ENCODE measurements at regions not wholly inside any gene's neighbourhood (a gene's known extent, or its start where the extent isn't known, plus 50 kb on each side); places are given as distances from the start of the nearest gene placed in this dataset.

DNA sequence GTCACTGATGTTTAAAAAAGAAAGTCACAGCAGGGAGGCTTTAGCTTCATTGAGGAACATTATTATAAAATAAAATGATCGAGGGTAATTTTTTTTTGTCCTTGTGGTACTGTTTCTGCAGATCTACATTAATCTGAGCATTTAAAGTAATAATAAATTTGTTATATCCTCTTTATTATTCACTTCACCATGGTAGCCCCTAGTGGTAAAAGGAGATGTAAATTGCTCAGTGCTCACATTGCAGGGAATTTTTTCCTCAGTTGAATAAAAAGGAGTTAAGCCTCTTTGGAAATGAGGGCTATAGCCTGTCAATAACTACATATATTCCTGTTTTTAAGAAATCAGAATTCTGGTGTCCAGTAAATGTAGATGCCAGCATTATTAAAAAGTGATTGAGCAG is 99.7 kb upstream of the VPREB1 start:
- DNase-seq: no peak

DNA sequence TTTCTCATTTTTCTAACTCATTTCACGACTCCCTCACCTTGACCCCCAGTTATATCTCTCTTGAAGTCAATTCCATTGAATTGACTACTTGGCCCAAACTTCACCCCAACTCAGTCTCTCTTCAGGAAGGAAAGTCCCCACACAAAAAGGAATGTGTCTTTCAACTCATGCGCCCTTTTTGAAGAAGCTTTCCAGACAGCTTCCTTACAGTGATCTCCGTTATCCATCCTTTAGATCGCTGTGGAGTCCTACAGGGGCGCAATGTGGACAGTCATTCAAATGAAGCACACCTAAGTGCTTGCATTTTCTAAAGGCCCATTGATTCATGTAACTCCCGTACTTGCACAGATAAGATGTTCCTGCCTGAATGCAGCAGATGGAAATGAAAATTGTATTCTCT is 101.1 kb upstream of the VPREB1 start:
- no peak for DNase-seq

DNA sequence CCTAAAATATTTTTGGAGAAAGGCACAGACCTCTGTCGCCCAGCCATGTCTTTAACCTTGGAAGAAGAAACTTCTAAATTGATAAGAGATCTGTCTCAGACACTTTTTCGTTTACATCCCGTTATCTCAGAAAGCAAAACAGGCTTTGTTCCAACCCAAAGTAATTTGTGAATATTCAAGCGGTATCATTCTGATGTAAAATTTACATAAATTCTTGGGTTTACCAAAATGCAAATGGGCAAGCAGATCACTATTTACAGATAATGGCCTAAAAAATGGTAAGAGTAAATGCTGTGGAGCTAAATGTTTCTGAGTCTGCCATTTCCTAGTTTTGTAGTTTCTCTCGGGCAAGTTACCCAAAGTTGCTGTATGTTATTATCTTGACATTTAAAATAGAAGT is 101.9 kb upstream of the VPREB1 start:
- no peak for DNase-seq

DNA sequence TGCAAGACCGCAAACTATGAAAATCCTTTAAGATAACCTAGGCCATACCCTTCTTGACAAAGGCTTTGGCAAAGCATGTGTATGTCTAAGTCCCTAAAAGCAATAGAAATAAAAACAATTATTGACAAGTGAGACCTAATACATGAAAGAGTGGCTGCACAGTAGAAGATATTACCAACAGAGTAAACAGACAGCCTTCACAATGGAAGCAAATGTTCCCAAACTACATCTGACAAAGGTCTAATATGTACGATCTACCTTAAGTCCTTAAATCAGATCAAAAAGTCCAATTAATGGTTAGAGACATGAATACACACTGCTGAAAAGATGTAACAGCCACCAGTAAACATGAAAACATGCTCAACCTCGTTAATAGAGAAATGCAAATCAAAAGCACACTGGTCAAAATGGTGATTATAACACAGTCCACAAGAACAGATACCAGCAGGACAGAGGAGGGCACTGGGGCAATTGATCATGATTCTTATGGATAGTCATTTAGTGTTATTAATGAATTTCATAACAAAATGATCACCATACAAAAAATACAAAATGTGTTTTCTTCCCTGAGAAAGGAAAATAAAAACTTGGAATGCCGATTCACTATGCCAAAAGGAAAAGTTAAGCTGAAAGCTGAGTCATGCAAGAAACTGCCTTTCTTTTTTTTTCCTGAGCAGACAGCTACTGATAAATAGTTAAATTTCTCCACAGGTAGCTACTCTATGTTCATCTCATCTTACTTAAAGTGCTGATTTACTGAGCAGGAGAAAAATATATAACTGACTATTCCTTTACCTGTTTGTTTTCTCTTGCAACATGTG is 102.6 kb upstream of the VPREB1 start:
- DNase-seq: no peak

DNA sequence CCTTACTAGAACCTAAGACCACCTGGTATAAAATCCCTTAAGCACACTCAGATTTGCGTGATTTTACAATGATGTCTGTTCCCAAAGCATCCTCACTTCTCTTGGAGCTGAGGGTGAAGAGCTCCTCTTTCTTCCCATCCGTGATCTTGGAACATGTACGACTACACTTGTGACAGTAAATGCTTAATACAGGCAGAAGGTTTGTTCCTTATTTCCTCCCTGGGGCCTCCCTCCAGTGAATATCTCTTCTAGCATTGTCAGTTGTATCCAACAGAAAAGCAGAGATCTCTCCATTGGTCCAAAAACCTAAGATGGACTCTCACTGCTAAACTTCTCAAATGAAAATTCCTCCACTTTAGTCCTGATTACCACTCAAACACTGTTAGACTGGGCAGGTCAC is 103.6 kb upstream of the VPREB1 start:
- no peak for DNase-seq

DNA sequence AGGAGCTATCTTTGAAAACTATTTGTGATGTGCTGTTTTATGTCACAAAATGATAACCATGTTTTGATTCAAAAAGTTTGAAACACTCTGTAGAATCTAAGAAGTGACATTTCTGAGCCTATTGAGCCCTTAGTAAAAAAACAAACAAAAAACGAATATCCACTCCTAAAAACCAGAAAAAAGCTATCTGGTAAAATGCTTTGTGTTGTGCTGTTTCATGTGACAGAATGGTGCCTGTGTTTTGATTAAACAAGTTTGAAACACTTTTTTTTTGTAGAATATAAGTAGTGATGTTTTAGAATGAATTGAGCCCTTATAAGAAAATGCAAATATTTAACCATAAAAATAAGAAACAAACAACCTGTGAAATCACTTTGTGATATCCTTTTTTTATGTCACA is 105.2 kb upstream of the VPREB1 start:
- no peak for DNase-seq

DNA sequence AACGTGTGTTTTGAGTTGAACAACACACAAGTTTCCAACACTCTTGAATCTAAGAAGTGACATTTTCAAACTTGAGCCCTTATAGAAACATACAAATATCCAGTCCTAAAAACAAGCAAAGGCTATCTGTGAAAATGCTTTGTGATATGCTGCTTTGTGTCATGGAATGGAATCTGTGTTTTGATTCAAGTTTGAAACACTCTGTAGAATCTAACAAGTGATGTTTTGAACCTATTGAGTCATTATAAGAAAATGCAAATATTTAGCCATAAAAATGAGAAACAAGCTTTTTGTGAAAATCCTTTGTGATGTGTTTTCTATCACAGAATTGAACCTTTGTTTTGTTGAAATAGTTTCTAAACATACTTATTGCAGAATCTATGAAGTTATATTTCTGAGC is 105.7 kb upstream of the VPREB1 start:
- DNase-seq: no peak

DNA sequence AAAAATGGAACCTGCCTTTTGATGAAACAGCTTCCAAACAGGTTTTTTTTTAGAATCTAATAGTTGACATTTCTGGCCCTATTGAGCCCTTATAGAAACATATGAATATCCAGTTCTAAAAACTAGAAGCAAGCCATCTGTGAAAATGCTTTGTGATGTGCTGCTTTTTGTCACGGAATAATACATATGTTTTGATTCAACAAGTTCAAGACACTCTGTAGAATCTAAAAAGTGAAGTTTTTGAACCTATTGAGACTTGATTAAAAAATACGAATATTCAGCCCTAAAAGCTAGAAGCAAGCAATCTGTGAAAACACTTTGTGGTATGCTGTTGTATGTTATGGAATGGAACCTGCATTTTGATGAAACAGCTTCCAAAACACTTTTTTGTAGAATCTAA is 106.7 kb upstream of the VPREB1 start:
- no peak for DNase-seq

DNA sequence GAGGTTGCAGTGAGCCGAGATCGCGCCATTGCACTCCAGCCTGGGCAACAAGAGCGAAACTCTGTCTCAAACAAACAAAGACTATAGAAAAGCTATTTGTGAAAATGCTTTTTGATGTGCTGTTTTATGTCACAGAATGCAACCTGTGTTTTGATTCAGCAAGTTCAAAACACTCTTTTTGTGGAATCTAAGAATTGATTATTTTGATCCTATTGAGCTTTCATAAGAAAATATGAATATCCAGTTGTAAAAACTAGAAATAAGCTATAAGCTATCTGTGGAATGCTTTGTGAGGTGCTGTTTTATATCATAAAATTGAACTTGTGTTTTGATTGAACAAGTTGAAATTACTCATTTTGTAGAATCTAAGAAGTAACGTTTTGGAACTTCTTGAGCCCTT is 110.7 kb upstream of the VPREB1 start:
- no peak for DNase-seq

DNA sequence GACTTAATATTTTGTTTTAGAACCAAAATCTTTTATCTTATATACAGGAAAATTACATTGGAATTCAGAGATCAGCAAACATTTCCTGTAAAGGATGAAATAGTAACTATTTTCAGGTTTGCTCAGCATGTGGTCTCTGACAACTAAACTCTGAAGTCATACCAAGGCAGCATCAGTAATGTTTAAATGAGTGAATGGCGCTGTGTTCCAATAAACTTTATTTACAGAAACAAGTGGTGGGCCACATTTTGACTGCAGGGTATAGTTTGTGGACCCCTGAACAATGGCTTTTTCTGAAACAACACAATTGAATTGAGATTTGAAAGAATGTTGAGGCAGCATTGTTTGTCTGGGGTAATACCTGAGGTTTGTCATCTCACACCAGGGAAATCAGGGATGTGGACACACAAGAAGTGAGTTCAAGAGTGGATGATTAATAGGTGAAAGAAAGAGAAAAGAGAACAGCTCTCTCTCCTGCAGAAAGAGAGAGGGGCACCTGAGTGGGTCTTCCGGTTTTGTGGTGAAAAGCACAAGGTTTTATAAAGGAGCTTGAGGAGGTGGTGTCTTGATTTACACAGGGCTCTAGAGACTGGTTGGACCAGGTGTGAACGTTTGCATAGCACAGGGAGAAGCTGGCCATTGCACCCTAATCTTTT is 113.5 kb upstream of the VPREB1 start:
- DNase-seq: no peak

DNA sequence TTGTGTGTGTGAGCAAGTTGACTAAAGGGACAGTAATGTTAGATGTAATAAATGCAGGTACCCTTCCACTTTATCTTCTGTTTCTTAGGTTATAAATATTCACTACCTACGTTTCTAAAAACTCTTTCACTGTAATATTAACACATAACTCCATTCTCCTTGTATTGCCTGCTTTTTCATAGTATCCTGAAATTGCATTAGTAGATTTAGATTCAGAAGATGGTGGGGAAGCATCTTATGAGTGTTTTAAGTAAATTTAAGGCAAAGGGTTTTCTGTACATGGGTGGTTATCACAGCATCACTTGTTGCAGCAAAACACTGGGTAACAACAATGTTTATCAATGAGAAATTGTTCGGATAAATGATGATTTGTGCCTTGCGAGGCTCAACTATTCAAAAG is 115.2 kb upstream of the VPREB1 start:
- DNase-seq: no peak

DNA sequence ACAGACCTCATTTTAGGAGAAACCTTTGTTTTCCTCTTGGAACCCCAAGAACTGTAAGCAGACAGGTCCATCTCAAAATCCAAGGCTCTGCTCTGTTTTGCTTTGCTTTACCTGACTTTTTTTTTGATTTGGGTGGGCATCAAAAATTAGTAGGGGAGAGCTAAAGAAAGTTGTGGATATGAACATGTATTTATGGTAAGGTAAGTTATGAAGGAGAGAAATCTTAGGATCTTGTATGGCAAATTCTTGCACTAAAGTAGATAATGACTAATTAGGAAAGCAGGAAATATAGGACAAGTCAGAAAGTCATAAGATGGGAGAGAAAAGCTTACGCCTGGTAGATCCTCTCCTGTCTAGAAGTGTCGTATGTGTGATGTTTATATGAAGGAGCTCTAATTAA is 116.1 kb upstream of the VPREB1 start:
- no peak for DNase-seq

DNA sequence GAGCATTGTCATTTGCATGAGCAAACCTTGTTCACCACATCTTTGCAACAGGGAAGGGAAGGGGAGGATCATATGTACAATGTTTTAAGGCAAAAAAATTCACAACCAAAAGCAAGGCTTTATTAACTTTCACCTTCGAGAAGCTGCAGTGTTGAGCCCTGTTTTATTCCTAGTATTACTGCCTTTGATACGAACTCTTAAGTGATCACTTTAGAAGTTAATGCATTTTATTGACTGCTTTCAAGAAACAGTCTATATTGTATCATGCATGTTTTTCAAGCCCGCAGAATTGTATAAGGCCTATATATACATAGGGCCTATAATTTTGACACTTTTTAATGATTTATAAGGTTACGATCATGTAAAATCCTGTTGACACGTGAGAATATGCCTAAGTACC is 117.5 kb upstream of the VPREB1 start:
- no peak for DNase-seq

DNA sequence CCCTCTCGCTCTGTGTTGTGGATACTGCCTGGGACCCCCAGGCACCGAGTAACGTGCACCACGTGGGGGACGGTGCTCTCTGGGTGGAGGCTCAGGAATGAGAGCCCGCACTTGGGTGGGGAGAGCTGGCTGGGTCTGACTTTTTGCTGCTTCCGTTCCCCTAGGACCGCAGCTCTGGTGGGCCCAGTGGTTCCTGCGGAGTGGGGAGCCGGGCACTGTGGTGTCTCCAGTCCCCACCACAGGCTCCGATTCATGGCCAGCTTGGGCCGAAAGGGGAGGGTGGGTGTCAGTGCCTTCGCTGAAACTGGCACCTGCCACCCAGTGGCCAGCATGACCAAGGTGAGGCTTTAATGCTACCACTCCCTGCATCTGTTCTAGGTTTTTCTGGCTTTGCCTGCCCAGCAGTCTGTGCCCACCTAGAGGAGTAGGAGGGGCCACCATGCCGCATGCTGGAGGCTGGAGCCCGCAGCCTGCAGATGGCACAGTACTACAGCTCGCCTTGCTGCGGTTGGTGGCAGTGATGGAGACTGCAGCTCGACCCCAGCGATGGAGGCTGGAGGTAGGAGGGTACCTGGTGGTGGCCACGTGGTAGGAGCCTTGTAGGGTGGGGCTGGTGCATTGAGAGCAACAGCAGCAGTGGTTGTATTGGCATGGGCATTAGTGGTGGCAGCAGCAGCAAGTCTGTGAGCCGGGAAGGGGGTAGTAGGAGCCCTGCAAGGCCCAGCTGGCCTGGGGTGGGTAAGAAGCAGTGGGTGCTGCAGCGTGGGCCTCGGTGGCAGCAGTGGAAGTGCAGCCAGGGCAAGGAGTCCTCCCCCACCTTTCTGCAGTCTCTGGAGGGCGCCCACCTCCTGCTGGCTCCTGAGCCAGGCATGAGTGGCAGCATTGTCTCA is 118.8 kb upstream of the VPREB1 start:
- no peak for DNase-seq

DNA sequence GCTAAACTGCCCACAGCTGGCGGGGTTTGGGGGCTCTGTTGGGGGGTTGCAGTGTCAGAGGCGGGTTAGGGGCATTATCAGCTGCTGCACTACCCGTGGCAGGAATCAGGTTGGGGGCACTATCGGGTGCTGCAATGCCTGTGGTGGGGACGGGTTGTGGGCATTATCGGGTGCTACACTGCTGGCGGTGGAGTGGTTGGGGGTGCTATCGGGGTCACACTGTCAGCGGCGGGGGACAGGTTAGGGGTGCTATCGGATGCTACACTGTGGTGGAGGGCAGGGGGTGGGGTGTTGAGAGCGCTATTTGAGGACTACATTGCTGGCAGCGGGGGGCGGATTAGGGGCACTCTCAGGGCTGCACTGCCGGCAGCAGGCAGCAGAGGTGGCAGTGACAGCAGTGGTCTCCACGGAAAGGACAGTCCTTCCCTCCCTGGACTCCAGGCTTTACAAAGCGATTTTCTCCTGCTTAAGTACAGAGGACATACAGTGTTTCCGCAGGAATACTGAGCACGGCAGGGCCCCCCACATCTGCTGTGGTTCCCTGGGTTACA is 119.5 kb upstream of the VPREB1 start:
- no peak for DNase-seq

DNA sequence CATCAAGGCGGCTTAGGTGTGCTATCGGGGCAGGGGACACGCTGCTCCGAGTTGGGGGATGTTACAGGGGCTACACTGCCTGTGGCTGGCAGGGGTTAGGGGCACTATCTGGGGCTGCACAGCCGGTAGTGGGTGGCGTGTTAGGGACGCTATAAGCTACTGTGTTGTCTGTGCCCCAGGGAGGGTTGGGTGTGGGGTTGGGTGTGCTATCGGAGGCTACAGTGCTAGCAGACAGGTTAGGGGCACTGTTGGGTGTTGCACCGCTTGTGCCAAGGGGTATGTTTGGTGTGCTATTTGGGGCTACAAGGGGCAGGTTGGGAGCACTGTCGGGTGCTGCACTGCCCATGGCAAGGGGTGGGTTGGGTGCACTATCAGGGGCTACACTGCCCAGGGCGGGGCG is 120.2 kb upstream of the VPREB1 start:
- no peak for DNase-seq

DNA sequence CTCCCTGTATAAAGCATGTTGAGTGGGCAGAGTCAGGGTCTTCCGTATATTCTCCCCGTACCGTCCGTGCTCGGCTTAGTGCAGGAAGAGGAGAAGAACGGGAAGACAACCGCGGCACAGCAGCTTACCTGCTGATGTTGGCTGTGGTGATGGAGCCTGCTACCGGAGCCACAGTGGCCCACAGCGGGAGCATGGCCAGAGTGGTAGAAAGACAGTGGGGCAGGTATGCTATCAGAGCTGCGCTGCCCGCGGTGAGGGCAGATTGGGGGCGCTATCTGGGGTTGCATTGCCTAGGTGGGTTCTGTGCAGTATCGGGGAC is 120.7 kb upstream of the VPREB1 start:
- DNase-seq: no peak

DNA sequence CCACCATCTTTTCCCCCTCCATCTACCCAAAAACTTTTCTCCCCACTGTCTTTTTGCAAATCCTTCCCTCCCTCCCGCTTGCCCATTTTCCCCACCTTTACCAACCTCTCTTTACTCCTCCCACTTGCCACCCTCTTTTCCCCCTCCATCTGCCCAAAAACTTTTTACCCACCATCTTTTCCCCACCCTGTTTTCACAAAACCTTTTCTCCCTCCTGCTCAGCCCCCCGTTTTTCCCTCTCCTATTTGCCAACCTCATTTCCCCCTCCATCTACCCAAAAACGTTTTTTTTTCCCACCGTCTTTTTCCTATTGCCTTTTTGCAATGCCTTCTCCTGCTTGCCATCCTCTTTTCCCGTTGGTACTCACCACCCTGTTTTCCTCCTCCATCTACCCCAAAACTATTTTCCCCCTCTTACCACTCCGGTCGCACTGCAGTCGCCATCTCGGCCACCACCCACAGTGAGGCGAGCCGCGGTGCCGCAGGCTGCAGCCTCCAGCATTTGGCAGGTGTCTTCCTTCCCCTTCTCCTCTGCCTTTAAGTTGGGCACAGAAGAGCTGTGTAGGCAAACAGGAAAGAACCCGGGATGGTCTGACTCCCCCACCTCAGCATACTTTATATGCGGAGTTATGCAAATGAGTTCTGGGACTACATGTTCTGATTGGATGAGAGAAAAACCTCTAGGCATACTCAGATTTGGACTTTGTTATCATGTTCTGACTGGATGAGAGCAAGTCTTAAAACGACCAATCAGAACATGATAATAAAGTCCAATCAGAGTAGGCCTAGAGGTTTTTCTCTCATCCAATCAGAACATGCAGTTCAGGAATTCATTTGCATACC is 121.2 kb upstream of the VPREB1 start:
- DNase-seq: no peak

DNA sequence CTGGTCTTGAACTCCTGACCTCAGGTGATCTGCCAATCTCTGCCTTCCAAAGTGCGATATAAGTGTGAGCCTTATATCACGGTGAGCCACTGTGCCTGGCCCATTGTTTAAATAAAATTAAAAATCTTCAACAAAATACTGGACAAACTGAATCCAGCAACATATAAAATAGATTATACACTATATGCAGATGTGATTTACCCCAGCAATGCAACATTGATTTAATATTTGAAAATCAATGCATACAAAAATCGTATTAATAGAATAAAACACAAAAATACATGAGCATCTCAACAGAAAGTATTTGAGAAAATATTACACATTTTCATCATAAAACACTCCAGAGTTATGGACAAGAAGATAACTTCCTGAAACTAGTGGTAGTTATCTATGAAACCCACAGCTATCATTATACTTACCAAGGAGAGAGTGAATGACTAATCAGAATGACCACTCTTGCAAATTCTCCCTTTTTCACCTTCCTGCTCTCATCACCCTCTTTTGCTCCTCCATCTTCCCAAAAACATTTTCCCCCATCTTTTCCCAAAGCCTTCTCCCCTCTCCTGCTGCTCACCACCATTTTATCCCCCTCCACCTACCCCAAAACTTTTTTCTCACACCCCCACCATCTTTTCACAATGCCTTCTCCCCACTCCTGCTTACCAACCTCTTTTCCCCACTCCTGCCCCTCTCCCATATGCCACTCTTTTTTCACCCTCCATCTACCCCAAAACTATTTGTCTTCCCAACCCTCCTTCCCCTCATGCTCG is 122.1 kb upstream of the VPREB1 start:
- DNase-seq: no peak

DNA sequence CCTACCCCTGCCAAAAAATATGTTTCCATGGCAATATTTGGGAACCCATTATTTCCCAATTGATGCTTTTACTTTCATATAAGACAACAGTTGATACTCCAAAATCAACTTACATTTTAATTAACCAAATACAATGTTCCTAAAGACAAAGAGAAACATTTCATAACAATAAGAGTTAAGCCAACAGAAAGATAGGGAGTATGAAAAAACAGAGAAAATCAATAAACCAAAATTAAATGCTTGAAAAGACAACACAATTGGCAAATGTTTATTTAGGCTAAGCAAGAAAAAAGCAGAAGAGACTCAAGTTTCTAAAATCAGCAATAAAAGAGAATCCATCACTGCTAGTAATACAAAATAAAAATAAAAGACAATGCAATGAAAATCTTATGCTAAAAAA is 123.1 kb upstream of the VPREB1 start:
- no peak for DNase-seq

DNA sequence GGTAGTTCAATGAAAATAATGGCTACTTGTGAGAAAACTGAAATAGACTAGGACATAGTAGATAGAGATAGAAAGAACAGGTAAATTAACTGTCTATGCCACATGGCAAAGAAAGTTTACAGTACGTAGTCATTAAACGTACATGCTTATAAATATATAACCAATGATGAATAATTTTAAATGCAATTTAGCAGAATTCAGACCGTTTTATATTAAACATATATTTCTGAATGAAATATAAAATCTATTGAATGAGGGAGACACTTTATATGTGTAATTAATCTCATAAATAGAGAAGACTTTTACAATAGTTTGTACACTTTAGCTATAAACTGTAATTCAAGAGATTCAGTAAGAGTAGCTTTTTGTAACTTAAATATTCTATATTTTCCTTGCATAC is 124.4 kb upstream of the VPREB1 start:
- no peak for DNase-seq

DNA sequence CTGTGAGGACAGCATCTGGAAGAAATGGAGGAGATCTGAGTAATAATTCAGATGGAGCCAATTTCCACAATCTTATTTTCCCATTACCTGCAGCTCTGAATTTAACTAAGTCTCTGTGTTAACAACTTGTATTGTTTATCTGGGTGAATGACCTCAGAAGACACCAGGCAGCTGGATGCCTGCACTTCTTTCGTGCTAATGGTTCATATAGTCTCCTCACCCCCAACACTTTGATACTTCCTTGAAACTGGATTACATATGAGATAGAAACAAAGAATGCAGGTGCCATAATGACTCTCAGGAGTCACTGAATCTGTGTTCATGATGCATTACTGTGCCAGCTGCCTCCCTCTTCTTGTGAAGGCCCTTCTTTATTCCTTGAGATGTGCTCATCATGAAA is 125.6 kb upstream of the VPREB1 start:
- no peak for DNase-seq
